ENCODE measurements at regions not wholly inside any gene's neighbourhood (a gene's known extent, or its start where the extent isn't known, plus 50 kb on each side); places are given as distances from the start of the nearest gene placed in this dataset.

DNA sequence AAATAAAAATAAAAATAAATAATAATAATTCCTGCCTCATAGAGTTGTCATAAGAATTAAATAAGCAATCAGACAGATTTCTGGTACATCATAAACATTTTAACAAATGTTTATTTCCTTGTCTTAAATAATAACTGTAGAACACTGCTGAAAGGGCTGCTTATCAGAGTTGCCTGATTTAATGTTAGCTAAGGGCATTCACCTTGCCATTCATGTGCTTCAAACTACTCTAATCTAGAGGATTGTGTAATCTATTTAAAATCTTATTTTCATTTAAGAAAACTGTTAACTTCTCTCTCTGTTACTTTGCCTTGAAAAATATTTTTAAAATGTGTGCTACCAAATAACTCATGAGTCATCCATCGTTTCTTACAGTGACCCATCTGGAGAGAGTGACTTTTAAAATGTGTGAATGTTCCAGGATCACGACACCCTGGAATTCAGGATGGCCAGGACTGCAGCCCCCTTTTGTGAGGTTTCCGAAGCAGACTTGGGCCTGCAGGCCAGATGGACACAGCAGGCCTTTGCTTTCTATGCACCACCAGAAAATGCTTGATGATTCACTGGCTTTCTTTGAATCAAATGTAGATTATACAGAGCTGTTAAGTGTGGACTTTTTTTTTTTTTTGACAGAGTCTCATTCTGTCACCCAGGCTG is 109.1 kb upstream of the TNS3 start:
- no peak for DNase-seq (ENCODE audit: low read depth)

DNA sequence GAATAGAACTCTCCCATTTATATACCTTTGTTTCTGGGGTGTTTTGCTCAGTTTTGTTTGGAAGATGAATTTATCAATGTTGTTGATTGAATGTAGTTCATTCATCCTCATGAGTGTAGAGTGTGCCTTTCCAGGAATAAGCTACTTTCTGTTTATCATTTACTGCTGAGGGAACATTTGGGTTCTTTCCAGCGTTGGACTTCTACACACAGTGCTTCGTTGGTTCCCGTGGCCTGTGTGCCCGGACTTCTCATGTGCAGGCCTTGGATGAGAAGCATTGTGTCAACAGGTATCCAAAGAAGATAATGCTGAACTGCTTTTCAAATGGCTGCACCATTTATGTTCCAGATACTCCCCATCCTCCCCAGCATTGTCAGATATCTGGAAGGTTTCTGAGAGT is 107.6 kb upstream of the TNS3 start:
- DNase-seq (ENCODE audit: low read depth) = no peak

DNA sequence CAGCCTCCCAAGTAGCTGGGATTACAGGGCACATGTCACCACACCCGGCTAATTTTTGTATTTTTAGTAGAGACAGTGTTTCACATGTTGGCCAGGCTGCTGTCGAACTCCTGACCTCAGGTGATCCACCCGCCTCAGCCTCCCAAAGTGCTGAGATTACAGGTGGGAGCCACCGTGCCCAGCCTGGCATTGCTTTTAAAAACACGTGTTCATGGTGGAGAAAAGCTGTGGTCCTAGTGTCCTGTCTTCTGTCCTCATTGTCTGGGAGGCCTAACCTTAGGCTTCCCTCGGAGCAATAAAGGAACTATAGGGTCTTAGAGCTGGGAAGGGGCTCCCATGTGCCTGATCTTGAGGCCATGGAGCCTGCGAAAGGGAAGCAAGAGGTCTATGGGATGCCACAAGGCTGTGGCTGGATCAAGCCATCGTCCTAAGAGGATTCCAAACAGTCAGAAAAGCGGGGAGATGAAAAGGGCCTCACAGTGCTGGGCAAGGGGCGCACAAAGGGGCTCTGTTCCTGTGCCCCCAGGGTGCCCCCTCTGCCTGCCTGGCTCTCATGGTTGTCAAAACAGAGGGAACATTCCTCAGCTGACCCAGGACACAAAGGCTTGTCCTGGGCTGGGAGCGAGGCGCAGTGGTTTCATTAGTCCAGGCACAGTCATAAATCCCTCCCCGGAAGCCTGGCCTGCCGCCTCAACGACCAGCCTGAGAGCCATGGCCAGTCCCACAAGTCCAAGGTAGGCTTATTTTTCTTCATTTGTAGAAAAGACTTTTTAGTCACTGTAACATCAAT is 106.6 kb upstream of the TNS3 start:
- DNase-seq (ENCODE audit: low read depth) = no peak

DNA sequence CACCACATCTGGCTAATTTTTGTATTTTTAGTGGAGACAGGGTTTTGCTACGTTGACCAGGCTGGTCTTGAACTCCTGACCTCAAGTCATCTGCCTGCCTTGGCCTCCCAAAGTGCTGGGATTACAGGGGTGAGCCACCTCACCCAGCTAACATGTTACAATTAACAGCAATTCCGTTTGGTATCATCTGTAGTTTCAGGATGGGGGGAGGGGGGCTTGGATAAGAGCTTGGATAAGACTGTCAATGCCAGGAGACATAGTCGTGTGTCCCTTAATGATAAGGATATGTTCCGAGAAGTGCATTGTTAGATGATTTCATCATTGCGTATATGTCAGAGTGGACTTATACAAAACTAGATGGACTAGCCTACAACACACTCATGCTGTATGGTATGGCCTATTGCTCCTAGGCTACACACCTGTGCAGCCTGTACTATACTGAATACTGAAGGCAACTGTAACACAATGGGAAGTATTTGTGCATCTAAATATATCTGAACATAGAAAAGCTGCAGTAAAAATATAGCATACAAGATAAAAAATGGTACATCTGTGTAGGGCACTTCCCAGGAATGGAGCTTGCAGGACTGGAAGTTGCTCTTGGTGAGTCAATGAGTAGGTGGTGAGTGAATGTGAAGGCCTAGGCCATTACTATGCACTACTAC is 103.9 kb upstream of the TNS3 start:
- no peak for DNase-seq (ENCODE audit: low read depth)

DNA sequence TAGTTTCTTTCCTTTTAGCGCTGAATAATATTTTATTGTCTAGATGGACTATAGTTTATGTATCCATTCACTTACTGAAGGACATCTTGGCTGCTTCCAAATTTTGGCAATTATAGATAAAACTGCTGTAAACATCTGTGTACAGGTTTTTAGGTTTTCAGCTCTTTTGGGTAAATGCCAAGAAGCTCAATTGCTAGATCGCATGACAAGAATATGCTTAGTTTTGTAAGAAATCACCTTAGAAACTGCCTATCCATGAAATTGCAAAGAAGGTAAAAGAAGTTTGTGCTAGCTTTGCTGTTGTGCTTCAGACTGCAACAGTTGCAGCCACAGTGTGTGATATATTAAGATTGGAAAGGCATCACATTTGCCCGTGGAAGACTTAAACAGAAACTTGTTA is 103.2 kb upstream of the TNS3 start:
- no peak for DNase-seq (ENCODE audit: low read depth)

DNA sequence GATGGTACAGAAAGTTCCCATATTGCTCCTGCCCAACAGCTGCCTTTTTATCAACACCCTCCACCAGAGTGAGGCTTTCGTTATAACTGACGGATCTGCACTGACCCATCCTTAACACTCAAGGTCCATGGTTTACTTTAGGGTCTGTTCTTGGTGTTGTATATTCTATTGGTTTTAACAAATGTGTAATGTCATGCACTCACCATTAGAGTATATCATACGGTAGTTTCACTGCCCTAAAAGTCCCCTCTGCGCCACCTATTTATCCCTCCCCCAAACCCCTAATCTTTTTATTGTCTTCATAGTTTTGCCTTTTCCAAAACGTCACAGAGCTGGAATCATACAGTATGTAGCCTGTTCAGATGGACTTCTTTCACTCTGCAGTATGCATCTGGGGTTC is 102.8 kb upstream of the TNS3 start:
- no peak for DNase-seq (ENCODE audit: low read depth)

DNA sequence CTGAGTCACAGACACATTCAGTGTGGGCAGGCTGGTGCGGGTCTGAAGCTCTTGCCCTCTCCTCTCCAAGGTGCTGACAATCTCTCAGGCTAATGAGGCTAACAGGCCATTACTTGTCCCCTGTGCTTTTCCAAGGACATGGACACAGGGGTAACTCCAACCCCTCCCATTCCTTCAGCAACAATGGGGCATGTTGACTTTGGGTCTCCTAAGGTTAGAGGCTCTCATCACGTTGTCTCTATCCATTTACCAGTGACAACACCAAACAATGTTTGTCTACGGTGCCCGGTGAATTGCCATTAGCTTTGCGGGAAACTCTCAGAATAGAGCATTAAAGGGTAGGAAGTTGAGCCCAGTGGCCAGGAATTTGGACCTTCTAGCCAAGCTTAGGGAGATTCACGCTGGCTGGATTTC is 101.6 kb upstream of the TNS3 start:
- no peak for DNase-seq (ENCODE audit: low read depth)

DNA sequence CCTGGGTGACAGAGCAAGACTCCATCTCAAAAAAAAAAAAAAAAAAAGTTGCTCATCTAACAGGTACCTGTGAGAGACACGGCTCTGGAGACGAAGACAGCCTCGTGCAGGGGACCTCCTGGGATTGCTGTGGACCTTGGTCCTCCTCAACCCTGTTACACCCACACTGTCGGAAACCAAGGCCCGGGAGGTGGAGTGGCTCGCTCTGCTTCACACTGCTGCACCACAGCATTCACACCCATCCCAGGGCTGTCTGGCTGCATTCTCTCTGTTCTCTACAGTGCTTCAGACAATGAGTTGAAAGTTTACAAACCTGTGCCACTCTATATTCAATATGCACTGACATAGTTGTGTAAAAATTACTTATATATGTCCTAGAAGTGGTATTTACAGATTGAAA is 101.0 kb upstream of the TNS3 start:
- no peak for DNase-seq (ENCODE audit: low read depth)

DNA sequence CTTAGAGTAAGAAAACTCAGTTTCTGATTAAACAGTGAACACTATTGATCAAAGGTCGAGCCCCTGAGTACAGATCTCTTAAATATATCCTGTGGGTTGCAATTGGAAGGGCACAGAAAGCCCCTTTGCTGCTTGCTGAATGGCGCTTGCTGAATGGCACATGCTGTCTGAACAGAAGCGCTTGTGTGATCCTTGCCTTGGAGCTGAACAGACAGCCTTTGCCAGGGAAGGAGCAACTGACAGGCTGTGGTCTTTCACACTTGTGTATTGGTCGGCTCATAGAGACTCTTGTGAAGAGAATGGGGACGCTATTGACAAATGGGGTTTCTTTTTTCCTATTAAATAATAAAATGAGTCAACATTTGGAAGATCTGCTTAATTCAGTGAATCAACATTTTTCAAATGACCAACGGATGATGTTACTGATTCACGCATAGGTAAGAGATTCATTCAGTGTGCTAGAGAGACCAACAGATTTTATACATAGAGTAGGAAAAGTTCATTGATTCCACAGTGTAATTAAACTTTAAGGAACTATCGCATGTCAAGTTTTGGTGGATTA is 99.4 kb upstream of the TNS3 start:
- no peak for DNase-seq (ENCODE audit: low read depth)

DNA sequence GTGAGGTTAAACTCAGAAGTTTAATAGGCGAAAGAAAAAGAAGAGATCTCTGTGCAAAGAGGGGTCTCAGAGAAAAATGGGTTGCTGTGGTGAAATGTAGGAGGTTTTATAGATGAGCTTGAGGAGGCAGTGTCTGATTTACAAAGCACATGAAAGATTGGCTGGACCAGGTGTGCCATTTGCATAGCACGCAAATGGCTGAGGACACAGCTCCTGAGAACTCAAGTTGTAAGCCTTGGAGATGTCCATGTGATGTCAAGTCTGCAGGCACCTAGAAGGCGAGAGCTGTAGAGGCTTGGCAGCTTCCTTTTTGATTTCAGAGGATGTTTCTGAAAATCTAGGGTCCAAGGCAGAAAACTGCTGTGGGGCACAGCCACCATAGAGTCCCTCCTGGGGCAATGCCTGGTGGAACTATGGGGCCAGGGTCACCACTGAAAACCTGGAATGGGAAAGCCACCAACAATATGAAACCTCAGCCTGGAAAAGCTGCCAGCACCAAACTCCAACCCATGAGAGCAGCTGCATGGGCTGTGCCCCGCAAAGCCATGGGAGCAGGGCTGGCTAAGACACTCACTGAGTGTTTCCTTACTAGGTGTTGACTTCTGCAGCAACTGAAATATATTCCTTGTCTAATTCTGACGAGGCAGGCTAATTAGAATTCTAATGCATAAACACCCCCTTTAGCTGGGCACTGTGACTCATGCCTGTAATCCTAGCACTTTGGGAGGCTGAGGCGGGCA is 96.9 kb upstream of the TNS3 start:
- no peak for DNase-seq (ENCODE audit: low read depth)

DNA sequence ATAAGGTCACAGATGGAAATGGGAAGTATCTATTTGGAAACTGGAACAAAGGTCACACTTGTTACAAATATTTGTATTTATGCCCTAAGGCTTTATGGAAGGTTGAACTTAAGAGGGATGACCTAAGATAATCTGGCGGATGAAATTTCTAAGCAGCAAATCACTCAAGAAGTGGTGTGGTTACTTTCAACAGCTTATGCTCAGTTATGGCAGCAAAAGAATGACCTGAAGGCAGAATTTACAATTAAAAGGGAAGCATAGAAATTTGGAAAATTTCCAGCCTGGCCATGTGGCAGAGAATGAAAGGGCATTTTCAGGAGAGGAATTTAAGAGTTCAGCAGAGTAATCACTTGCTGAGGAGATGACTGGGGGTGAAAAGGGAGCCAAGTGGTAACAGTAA is 95.8 kb upstream of the TNS3 start:
- no peak for DNase-seq (ENCODE audit: low read depth)

DNA sequence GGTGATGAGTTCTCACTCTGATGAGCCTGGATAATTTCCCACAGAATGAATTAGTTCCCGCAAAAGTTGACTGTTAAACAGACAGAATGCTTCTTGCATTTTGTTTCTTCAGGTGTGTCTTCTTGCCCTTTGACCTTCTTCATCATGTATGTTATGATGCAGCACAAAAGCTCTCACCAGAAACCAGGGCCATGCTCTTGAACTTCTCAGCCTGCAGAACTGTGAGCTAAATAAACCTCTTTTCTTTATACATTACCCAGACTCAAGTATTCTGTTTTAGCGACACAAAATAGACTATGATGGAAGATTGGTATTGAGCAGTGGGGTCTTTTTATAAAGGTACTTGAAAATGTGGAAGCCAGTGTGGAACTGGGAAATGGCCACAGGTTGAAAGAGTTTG is 95.2 kb upstream of the TNS3 start:
- no peak for DNase-seq (ENCODE audit: low read depth)

DNA sequence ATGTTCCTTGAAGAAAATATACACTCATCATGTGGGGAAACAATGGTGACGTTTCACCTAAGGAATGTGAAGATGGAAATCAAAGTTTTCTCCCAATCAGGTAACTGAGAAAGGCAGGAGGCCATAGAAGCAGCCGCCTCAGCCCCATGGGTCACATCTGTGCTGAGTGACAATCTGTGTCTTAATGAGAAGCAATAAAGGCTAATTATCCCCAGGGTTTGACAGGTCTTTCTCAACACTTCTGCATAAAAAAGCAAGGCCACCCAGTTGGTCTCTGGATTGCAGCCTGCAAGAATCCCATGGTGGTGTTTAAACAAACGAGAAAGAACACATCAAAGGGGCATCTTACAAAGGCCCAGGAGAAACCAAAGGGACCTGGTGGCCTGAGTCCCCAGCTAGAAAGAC is 91.1 kb upstream of the TNS3 start:
- no peak for DNase-seq (ENCODE audit: low read depth)

DNA sequence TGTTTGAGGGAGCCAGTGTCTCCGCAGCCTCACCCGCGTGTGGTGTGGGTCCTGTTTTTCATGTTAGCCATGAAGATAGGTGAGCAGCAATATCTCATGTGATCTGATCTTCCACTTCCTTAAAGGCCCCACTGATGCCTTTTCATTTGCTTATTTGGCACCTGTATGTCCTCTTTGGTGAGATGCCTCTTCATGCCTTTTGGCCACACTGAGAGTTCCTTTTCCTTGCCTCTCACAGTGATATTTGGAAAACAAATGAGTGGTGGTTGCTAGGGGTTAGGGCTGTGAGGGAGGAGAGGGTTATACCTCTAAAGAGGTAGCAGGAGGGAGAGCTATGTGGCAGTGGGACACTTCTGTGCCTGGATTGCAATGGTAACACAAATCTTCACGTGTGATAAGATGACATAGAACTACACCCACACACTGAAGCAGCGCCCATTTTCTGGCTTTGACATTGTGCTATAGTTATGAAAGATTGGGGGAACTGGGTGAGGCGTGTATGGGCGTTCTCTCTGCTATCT is 90.4 kb upstream of the TNS3 start:
- no peak for DNase-seq (ENCODE audit: low read depth)

DNA sequence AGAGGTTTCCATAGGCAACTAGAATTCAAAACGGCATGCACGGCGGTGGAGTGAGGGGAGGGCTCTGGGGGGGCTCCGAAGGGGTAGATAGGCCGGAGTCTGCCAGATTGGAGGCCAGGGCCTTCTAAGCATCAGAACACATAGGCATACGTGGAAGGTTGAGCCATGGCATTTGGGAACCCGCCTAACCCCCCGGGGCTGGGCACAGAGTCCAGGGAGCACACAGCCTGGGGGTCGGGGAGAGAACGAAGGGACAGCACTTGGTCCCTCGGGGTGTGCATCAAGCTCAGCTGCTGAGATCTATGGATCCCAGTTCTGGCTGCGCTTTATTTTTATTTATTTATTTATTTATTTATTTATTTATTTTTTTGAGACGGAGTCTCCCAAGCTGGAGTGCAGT is 89.4 kb upstream of the TNS3 start:
- no peak for DNase-seq (ENCODE audit: low read depth)

DNA sequence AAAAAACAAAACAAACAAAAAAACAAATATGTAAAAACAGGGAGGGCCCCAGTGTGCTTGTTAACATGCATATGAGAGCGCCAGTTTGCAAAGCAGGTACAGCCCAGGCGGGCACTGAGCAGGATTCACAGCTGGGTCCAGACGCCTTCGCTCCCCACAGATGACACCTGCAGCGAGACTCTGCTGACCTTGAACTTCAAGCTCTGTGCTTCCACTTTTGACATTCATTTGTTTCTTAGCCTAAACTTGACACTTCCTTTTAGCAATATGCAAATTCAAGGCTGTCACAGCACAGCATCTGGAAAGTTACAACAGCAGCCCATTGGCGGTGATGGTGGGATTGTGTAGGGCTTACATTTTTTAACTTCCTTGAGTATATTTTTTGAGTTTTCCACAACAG is 88.8 kb upstream of the TNS3 start:
- no peak for DNase-seq (ENCODE audit: low read depth)

DNA sequence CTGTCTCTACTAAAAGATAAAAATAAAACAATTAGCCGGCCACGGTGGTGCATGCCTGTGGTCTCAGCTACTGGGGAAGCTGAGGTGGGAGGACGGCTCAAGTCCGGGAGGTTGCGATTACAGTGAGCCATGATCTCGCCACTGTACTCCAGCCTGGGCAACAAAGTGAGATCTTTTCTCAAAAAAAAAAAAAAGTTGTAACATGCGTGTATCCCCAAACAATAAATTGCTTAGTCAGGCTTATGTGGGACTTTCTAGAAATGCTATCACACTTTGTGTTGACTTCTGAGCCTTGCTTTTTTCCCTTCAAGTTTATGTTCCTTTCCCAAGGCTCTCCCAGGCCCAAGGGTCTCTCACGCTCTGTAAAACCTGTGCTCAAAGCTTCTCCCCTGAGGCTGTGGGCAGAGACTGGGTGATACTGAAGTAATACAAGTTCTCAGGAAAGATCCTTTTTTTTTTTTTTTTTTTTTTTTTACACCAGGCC is 88.0 kb upstream of the TNS3 start:
- DNase-seq (ENCODE audit: low read depth) = no peak

DNA sequence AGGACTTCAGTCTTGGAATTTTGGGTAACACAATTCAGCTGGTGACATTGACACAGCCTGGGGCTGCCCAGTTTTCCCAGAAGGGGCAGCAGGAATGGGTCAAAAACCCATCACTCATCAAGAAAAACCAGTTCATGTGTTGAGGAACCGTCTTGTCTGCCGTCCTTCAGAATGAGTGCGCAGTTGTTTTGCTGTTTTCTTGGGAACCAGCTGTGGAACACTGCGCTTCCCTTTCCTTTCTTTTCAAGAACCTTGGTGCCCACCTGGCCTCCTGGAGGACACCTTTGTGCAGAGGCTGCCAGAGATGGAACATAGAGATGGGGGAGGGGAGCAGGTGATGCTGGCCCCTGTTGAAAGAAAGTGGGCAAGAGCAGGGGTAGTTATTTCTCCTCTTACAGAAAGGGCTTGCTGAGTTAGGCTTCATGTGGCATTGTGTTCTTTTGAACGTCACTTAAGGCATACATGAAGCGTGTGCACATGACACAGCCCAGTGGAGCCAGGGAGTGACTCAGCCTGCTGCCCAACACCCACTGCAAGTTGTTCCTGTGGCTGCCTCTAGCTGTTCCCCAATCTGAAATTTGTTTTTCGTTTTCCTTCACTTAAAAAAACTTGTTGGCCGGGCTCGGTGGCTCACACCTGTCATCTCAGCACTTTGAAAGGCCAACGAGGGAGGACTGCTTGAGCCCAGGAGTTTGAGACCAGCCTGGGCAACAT is 87.4 kb upstream of the TNS3 start:
- no peak for DNase-seq (ENCODE audit: low read depth)

DNA sequence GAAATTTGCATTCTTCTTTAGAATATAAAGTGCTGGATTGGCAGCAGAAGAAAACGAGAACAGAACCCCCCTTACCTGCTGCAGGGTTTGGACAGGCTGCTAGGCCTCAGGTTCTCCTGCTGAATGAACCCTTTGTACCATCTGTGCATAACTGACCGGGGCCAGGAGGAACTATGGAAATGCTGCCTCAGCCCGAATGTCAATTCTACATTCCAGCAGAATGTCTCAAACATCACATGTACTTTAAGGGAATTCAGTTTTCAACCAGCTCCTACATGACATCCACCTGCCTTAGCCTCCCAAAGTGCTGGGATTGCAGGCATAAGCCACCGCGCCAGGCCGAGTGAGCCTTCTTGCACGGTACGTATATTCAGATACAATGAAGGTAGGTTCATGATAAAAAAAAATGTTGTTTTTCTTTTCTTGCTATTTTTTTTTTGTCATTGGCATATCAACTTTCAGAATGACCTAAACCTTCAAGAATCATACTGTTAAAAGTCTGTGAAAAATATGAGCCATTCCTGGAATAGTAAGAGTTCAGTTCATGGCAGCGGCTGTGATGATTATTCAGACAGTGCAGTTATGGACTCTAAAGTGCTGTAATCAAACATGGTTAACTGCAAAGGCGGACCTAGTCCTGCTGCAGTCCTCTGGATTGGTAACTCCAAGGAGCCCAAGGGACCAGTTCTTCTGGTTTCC is 84.4 kb upstream of the TNS3 start:
- DNase-seq (ENCODE audit: low read depth) = no peak

DNA sequence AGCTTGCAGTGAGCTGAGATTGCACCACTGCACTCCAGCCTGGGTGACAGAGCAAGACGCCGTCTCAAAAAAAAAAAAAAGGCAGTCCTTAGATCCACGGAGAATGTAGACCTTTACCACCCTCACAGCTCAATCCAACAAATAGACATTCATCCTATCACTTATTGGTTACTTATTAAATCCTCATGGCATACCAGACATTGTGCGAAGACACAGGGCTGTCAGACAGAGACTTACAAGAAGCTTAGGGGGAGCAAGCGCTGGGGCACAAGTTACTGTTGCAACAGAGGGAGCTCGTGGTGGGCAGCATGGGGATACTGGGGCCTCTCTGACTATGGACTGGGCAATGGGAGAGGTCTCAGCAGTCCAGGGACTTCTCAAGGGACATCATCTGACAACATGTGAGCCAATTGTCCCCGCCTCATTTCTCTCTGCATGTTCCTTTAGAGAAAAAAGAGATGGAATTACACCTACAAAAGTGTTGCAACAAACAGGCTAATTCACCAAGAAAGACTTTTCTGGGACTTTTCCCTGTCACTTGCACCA is 82.8 kb upstream of the TNS3 start:
- DNase-seq (ENCODE audit: low read depth) = no peak

Measured in forelimb muscle (tissue), 1 donor.